WTC11 (cell line): ENCODE measurements at regions not wholly inside any gene's neighbourhood (a gene's known extent, or its start where the extent isn't known, plus 50 kb on each side); places are given as distances from the start of the nearest gene placed in this dataset.

Experiments
- ATAC-seq: fragments of 200-7000 bp; cut with Tn5 transposase; 2 replicates; pipeline ENCODE4 v1.10.0; 2021; ENCODE audit warnings: mild to moderate bottlenecking, moderate library complexity
- CTCF ChIA-PET: fragments of 300-600 bp; sonication (Branson Sonifier 250); formaldehyde crosslinking; loops from one replicate; lab custom pipeline; 2021; ENCODE audit warnings: antibody characterized with exemption; lab: Charles Lee
- POLR2A ChIA-PET: fragments of 350-600 bp; sonication (Branson Sonifier 250); formaldehyde crosslinking; loops from one replicate; lab custom pipeline; 2021; ENCODE audit warnings: antibody characterized with exemption; lab: Charles Lee
- DNase-seq: peaks from one replicate; pipeline ENCODE4 v3.0.0; 2021; ENCODE audit warnings: low spot score
- H3K27ac Mint-ChIP-seq: 2 replicates; pipeline ENCODE4 v1.8.0; 2021; ENCODE audit warnings: mixed read lengths
- H3K27me3 Mint-ChIP-seq: 2 replicates; pipeline ENCODE4 v1.8.0; 2021; ENCODE audit warnings: low read depth, mild to moderate bottlenecking, moderate library complexity, mixed read lengths
- H3K36me3 Mint-ChIP-seq: 2 replicates; pipeline ENCODE4 v1.8.0; 2021; ENCODE audit warnings: mixed read lengths
- H3K4me1 Mint-ChIP-seq: 2 replicates; pipeline ENCODE4 v1.8.0; 2022; ENCODE audit warnings: mixed read lengths
- H3K4me3 Mint-ChIP-seq: 2 replicates; pipeline ENCODE4 v1.8.0; 2021; ENCODE audit warnings: mild to moderate bottlenecking, moderate library complexity, mixed read lengths
- H3K9me3 Mint-ChIP-seq: 2 replicates; pipeline ENCODE4 v1.8.0; 2021; ENCODE audit warnings: mixed read lengths
- ATF3 ChIP-seq: sonication (generic); formaldehyde crosslinking; conservative IDR thresholded peaks from 2 replicates; pipeline ENCODE4 v1.8.1; 2022; ENCODE audit warnings: mild to moderate bottlenecking, missing genetic modification reagents
- CREB1 ChIP-seq: sonication (generic); formaldehyde crosslinking; IDR thresholded peaks from 2 replicates; pipeline ENCODE4 v1.8.0; 2023; ENCODE audit warnings: mild to moderate bottlenecking, missing genetic modification reagents
- ESRRA ChIP-seq: sonication (generic); formaldehyde crosslinking; IDR thresholded peaks from 2 replicates; pipeline ENCODE4 v1.8.1; 2022; ENCODE audit warnings: mild to moderate bottlenecking, missing genetic modification reagents, borderline replicate concordance
- ETV6 ChIP-seq: sonication (generic); formaldehyde crosslinking; IDR thresholded peaks from 2 replicates; pipeline ENCODE4 v1.8.1; 2022; ENCODE audit warnings: mild to moderate bottlenecking, missing genetic modification reagents
- FOXK1 ChIP-seq: sonication (generic); formaldehyde crosslinking; IDR thresholded peaks from 2 replicates; pipeline ENCODE4 v1.8.0; 2022; ENCODE audit warnings: mild to moderate bottlenecking, moderate library complexity, missing genetic modification reagents
- HMGXB4 ChIP-seq: sonication (generic); formaldehyde crosslinking; IDR thresholded peaks from 2 replicates; pipeline ENCODE4 v1.8.1; 2023; ENCODE audit warnings: mild to moderate bottlenecking, moderate library complexity, missing genetic modification reagents
- NFE2L1 ChIP-seq: sonication (generic); formaldehyde crosslinking; IDR thresholded peaks from 2 replicates; pipeline ENCODE4 v1.8.1; 2023; ENCODE audit warnings: missing genetic modification reagents
- ZNF219 ChIP-seq: sonication (generic); formaldehyde crosslinking; IDR thresholded peaks from 2 replicates; pipeline ENCODE4 v1.8.0; 2023; ENCODE audit warnings: missing genetic modification reagents, mild to moderate bottlenecking, borderline replicate concordance
- ZNF232 ChIP-seq: sonication (generic); formaldehyde crosslinking; IDR thresholded peaks from 2 replicates; pipeline ENCODE4 v1.8.0; 2022; ENCODE audit warnings: mild to moderate bottlenecking, missing genetic modification reagents
- ZNF532 ChIP-seq: fragments of 250-450 bp; sonication (Bioruptor Pico); IDR thresholded peaks from 2 replicates; pipeline ENCODE4 v1.9.0; 2021; ENCODE audit warnings: mild to moderate bottlenecking, borderline replicate concordance
- ZNF671 ChIP-seq: fragments of 250-450 bp; sonication (Bioruptor Pico); IDR thresholded peaks from 2 replicates; pipeline ENCODE4 v1.8.0; 2021; ENCODE audit warnings: mild to moderate bottlenecking
- TF ChIP-seq, protein P1 (sequence below): sonication (generic); formaldehyde crosslinking; IDR thresholded peaks from 2 replicates; pipeline ENCODE4 v1.8.0; 2022; ENCODE audit warnings: missing genetic modification reagents
- TF ChIP-seq, protein P2 (sequence below): sonication (generic); formaldehyde crosslinking; IDR thresholded peaks from 2 replicates; pipeline ENCODE4 v1.8.1; 2023; ENCODE audit warnings: mild to moderate bottlenecking, missing genetic modification reagents
- TF ChIP-seq, protein P3 (sequence below): sonication (generic); formaldehyde crosslinking; IDR thresholded peaks from 2 replicates; pipeline ENCODE4 v1.8.0; 2023; ENCODE audit warnings: mild to moderate bottlenecking, missing genetic modification reagents
- TF ChIP-seq, protein P4 (sequence below): fragments of 250-450 bp; sonication (Bioruptor Pico); IDR thresholded peaks from 2 replicates; pipeline ENCODE4 v1.9.0; 2021; ENCODE audit warnings: mild to moderate bottlenecking

DNA sequence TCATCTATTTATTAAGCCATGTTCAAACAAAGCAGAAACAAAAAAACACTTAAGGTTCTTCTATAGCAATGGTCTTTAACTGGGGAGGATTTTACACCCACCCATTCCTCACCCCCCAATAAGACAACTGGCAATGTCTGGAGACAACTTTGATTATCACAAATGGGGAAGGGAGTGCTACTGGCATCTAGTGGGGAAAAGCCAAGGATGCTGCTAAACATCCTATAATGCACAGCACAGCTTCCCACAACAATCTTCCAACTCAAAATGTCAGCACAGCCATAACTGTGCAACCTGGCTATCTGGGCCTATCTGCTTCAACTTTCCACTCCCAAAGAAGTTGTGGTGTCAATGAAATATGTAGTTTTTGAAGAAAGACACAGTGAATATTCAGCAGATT is 1044.4 kb downstream of the CDH8 start:
- no peaks in the 10 kb centered on the region for H3K36me3 Mint-ChIP-seq
- no peak overlapping the region for H3K4me3 Mint-ChIP-seq
- POLR2A ChIA-PET, result no interaction called here
- DNase-seq (no peak), ATAC-seq (peak; percentile 60; the same call in 1 of the 2 replicates)
- CTCF ChIA-PET, result no interaction called here
- no peaks in the 10 kb centered on the region for H3K4me1 Mint-ChIP-seq
- no peak overlapping the region for H3K27ac Mint-ChIP-seq
- H3K9me3 Mint-ChIP-seq, result peaks cover 5% of the 10 kb centered on the region
- no peaks in the 10 kb centered on the region for H3K27me3 Mint-ChIP-seq
- no peak for TF ChIP-seq ZNF671 (CRISPR knock-in tag)
- TF ChIP-seq ESRRA, result no peak
- TF ChIP-seq NFE2L1 (CRISPR knock-in tag), result no peak
- no peak for TF ChIP-seq HMGXB4 (CRISPR knock-in tag)
- TF ChIP-seq ETV6 (CRISPR knock-in tag), result no peak
- TF ChIP-seq CREB1 (CRISPR knock-in tag), result no peak
- no peak for TF ChIP-seq ZNF532
- no peak for TF ChIP-seq ZNF232 (CRISPR knock-in tag)
- no peak for TF ChIP-seq ZNF219
- TF ChIP-seq ATF3 (CRISPR knock-in tag), result no peak
- TF ChIP-seq, protein P1, sequence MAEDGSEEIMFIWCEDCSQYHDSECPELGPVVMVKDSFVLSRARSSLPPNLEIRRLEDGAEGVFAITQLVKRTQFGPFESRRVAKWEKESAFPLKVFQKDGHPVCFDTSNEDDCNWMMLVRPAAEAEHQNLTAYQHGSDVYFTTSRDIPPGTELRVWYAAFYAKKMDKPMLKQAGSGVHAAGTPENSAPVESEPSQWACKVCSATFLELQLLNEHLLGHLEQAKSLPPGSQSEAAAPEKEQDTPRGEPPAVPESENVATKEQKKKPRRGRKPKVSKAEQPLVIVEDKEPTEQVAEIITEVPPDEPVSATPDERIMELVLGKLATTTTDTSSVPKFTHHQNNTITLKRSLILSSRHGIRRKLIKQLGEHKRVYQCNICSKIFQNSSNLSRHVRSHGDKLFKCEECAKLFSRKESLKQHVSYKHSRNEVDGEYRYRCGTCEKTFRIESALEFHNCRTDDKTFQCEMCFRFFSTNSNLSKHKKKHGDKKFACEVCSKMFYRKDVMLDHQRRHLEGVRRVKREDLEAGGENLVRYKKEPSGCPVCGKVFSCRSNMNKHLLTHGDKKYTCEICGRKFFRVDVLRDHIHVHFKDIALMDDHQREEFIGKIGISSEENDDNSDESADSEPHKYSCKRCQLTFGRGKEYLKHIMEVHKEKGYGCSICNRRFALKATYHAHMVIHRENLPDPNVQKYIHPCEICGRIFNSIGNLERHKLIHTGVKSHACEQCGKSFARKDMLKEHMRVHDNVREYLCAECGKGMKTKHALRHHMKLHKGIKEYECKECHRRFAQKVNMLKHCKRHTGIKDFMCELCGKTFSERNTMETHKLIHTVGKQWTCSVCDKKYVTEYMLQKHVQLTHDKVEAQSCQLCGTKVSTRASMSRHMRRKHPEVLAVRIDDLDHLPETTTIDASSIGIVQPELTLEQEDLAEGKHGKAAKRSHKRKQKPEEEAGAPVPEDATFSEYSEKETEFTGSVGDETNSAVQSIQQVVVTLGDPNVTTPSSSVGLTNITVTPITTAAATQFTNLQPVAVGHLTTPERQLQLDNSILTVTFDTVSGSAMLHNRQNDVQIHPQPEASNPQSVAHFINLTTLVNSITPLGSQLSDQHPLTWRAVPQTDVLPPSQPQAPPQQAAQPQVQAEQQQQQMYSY (CRISPR knock-in tag), result no peak
- TF ChIP-seq FOXK1 (CRISPR knock-in tag), result no peak
- TF ChIP-seq, protein P2, sequence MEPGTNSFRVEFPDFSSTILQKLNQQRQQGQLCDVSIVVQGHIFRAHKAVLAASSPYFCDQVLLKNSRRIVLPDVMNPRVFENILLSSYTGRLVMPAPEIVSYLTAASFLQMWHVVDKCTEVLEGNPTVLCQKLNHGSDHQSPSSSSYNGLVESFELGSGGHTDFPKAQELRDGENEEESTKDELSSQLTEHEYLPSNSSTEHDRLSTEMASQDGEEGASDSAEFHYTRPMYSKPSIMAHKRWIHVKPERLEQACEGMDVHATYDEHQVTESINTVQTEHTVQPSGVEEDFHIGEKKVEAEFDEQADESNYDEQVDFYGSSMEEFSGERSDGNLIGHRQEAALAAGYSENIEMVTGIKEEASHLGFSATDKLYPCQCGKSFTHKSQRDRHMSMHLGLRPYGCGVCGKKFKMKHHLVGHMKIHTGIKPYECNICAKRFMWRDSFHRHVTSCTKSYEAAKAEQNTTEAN (CRISPR knock-in tag), result no peak
- TF ChIP-seq, protein P3, sequence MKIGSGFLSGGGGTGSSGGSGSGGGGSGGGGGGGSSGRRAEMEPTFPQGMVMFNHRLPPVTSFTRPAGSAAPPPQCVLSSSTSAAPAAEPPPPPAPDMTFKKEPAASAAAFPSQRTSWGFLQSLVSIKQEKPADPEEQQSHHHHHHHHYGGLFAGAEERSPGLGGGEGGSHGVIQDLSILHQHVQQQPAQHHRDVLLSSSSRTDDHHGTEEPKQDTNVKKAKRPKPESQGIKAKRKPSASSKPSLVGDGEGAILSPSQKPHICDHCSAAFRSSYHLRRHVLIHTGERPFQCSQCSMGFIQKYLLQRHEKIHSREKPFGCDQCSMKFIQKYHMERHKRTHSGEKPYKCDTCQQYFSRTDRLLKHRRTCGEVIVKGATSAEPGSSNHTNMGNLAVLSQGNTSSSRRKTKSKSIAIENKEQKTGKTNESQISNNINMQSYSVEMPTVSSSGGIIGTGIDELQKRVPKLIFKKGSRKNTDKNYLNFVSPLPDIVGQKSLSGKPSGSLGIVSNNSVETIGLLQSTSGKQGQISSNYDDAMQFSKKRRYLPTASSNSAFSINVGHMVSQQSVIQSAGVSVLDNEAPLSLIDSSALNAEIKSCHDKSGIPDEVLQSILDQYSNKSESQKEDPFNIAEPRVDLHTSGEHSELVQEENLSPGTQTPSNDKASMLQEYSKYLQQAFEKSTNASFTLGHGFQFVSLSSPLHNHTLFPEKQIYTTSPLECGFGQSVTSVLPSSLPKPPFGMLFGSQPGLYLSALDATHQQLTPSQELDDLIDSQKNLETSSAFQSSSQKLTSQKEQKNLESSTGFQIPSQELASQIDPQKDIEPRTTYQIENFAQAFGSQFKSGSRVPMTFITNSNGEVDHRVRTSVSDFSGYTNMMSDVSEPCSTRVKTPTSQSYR (CRISPR knock-in tag), result no peak
- TF ChIP-seq, protein P4, sequence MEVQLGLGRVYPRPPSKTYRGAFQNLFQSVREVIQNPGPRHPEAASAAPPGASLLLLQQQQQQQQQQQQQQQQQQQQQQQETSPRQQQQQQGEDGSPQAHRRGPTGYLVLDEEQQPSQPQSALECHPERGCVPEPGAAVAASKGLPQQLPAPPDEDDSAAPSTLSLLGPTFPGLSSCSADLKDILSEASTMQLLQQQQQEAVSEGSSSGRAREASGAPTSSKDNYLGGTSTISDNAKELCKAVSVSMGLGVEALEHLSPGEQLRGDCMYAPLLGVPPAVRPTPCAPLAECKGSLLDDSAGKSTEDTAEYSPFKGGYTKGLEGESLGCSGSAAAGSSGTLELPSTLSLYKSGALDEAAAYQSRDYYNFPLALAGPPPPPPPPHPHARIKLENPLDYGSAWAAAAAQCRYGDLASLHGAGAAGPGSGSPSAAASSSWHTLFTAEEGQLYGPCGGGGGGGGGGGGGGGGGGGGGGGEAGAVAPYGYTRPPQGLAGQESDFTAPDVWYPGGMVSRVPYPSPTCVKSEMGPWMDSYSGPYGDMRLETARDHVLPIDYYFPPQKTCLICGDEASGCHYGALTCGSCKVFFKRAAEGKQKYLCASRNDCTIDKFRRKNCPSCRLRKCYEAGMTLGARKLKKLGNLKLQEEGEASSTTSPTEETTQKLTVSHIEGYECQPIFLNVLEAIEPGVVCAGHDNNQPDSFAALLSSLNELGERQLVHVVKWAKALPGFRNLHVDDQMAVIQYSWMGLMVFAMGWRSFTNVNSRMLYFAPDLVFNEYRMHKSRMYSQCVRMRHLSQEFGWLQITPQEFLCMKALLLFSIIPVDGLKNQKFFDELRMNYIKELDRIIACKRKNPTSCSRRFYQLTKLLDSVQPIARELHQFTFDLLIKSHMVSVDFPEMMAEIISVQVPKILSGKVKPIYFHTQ (CRISPR knock-in tag), result no peak
